ENCODE measurements at regions not wholly inside any gene's neighbourhood (a gene's known extent, or its start where the extent isn't known, plus 50 kb on each side); places are given as distances from the start of the nearest gene placed in this dataset.

- Histone ChIP-seq H3K36me3 (no peaks in the 10 kb centered on the region), H3K4me1 (no peaks in the 10 kb centered on the region), H3K27me3 (no peaks in the 10 kb centered on the region), H3K4me3 (no peak overlapping the region), H3K9me3 (no peaks in the 10 kb centered on the region), H3K27ac (no peak overlapping the region)
- intact Hi-C loops (cut with DNase I; ENCODE audit: low total_unique reads), result no loop called here
- TF ChIP-seq POLR2AphosphoS5 (IDR thresholded peaks at IDR 0.05) (no peak), CTCF (IDR thresholded peaks at IDR 0.05) (no peak), EP300 (IDR thresholded peaks at IDR 0.05; ENCODE audit: low read depth) (no peak), POLR2A (IDR thresholded peaks at IDR 0.05) (no peak)
- in situ Hi-C loops (cut with MboI; ENCODE audit: low pct_ligation_motif_present in 1 of 4, low pct_unique_long_range_greater_than_20kb in 1 of 4, low sequenced_read_pairs in 3 of 4), result loop anchor here in 1 of 4 donors (10.0 kb wide), 1 partner anchor 58 kb away; no protein-coding TSS in a partner anchor
- WGBS, 2 donors (ENCODE audit: low coverage in 1 of 2), result 59 to 80% methylated on average over 4 of the region's 4 CpGs
- DNase-seq, result no peak
These were observed 119.2 kb upstream of the C11orf87 start for GRCh38 chr11:109302591-109303334.

- WGBS, 2 donors (ENCODE audit: low coverage in 1 of 2), result 17 to 43% methylated on average over 1 of the region's 1 CpG
These were observed 118.6 kb upstream of the C11orf87 start for GRCh38 chr11:109303342-109303741.

GRCh38 chr11:109304159-109304558 lies 117.8 kb upstream of the C11orf87 start:
- no peak overlapping the region for H3K4me3 ChIP-seq
- H3K27me3 ChIP-seq, result no peaks in the 10 kb centered on the region
- TF ChIP-seq POLR2A (IDR thresholded peaks at IDR 0.05) (no peak), EP300 (IDR thresholded peaks at IDR 0.05; ENCODE audit: low read depth) (no peak), CTCF (IDR thresholded peaks at IDR 0.05) (no peak), POLR2AphosphoS5 (IDR thresholded peaks at IDR 0.05) (no peak)
- DNase-seq, result no peak
- intact Hi-C loops (cut with DNase I; ENCODE audit: low total_unique reads), result no loop called here
- WGBS, 2 donors (ENCODE audit: low coverage in 1 of 2), result 69 to 80% methylated on average over 1 of the region's 1 CpG
- H3K36me3 ChIP-seq, result no peaks in the 10 kb centered on the region
- in situ Hi-C loops (cut with MboI; ENCODE audit: low pct_ligation_motif_present in 1 of 4, low pct_unique_long_range_greater_than_20kb in 1 of 4, low sequenced_read_pairs in 3 of 4), result loop anchor here in 1 of 4 donors (10.0 kb wide), 1 partner anchor 59 kb away; no protein-coding TSS in a partner anchor
- no peaks in the 10 kb centered on the region for H3K9me3 ChIP-seq
- no peaks in the 10 kb centered on the region for H3K4me1 ChIP-seq
- H3K27ac ChIP-seq, result no peak overlapping the region

More at GRCh38 chr11:109303342-109303741, 118.6 kb upstream of the C11orf87 start:
- TF ChIP-seq CTCF (IDR thresholded peaks at IDR 0.05), result no peak
- no peak for TF ChIP-seq EP300 (IDR thresholded peaks at IDR 0.05; ENCODE audit: low read depth)
- TF ChIP-seq POLR2A (IDR thresholded peaks at IDR 0.05), result no peak
- no peak for TF ChIP-seq POLR2AphosphoS5 (IDR thresholded peaks at IDR 0.05)
- intact Hi-C loops (cut with DNase I; ENCODE audit: low total_unique reads), result no loop called here
- DNase-seq, result no peak
- no peak overlapping the region for H3K27ac ChIP-seq
- no peak overlapping the region for H3K4me3 ChIP-seq
- H3K27me3 ChIP-seq, result no peaks in the 10 kb centered on the region
- in situ Hi-C loops (cut with MboI; ENCODE audit: low pct_ligation_motif_present in 1 of 4, low pct_unique_long_range_greater_than_20kb in 1 of 4, low sequenced_read_pairs in 3 of 4), result loop anchor here in 1 of 4 donors (10.0 kb wide), 1 partner anchor 59 kb away; no protein-coding TSS in a partner anchor
- no peaks in the 10 kb centered on the region for H3K4me1 ChIP-seq
- H3K9me3 ChIP-seq, result no peaks in the 10 kb centered on the region
- no peaks in the 10 kb centered on the region for H3K36me3 ChIP-seq

GRCh38 chr11:109305009-109305408 lies 117.0 kb upstream of the C11orf87 start:
- no peaks in the 10 kb centered on the region for H3K9me3 ChIP-seq
- no peak overlapping the region for H3K27ac ChIP-seq
- H3K27me3 ChIP-seq, result no peaks in the 10 kb centered on the region
- H3K4me1 ChIP-seq, result no peaks in the 10 kb centered on the region
- in situ Hi-C loops (cut with MboI; ENCODE audit: low pct_ligation_motif_present in 1 of 4, low pct_unique_long_range_greater_than_20kb in 1 of 4, low sequenced_read_pairs in 3 of 4) (loop anchor here in 1 of 4 donors (10.0 kb wide), 1 partner anchor 60 kb away; no protein-coding TSS in a partner anchor), intact Hi-C loops (cut with DNase I; ENCODE audit: low total_unique reads) (no loop called here)
- DNase-seq, result no peak
- H3K4me3 ChIP-seq, result no peak overlapping the region
- TF ChIP-seq CTCF (IDR thresholded peaks at IDR 0.05) (no peak), EP300 (IDR thresholded peaks at IDR 0.05; ENCODE audit: low read depth) (no peak), POLR2A (IDR thresholded peaks at IDR 0.05) (no peak), POLR2AphosphoS5 (IDR thresholded peaks at IDR 0.05) (no peak)
- H3K36me3 ChIP-seq, result no peaks in the 10 kb centered on the region
- WGBS, 2 donors (ENCODE audit: low coverage in 1 of 2), result 91 to 94% methylated on average over 4 to 7 of the region's 7 CpGs

All from transverse colon (tissue), 4 donors.